Bronchial epithelial cell (primary cell): ENCODE measurements at regions not wholly inside any gene's neighbourhood (a gene's known extent, or its start where the extent isn't known, plus 50 kb on each side); places are given as distances from the start of the nearest gene placed in this dataset.

Experiments used
- DNase-seq: peaks from one replicate; pipeline ENCODE4 v3.0.0-alpha.2; 2010; ENCODE audit warnings: low read depth
- FAIRE-seq: peaks from 2 replicates; lab custom pipeline; 2011; peaks lifted over from hg19 to GRCh38; lab: Jason Lieb, UNC
- H3K27me3 ChIP-seq: 2 replicates; pipeline ENCODE4 v1.5.1; 2011; ENCODE audit warnings: low read length; ENCODE audit not compliant: control insufficient read depth, insufficient read depth
- H3K36me3 ChIP-seq: 2 replicates; pipeline ENCODE4 v1.5.1; 2011; ENCODE audit warnings: low read length; ENCODE audit not compliant: control insufficient read depth, insufficient read depth
- H3K4me3 ChIP-seq: 2 replicates; pipeline ENCODE4 v1.5.1; 2011; ENCODE audit warnings: mild to moderate bottlenecking, low read depth, low read length, control low read depth
- CTCF ChIP-seq: IDR thresholded peaks from 2 replicates; pipeline ENCODE4 v1.5.1; 2011; ENCODE audit warnings: mild to moderate bottlenecking, moderate library complexity, low read length, control low read depth, inconsistent platforms; ENCODE audit not compliant: insufficient read depth, severe bottlenecking

DNA sequence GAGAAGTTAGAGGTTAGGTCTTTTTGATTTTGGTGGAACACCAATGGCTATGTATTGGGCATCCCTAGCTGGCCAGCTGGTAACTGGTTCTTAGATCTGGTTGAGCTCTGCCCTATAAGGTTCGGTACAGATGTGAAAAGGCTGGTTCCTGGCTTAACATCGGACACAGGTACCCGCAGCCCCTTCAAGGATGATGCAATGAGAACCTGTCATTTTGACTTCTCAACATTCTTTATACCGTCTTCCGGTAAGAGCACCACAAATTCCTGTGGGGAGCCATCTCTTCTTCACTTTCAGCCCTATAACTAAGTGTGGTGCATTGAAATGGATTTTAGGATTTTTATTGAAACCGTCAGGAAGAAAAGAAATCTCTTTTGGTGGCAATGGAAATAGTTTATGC, 222.8 kb downstream of the ADAMTS9 start:
- TF ChIP-seq CTCF, result no peak
- Histone ChIP-seq H3K4me3 (no peak overlapping the region), H3K36me3 (no peaks in the 10 kb centered on the region), H3K27me3 (peaks cover 2% of the 10 kb centered on the region)
- DNase-seq (no peak), FAIRE-seq (no peak)

GRCh38 chr3:64463981-64464380, 223.8 kb downstream of the ADAMTS9 start:
- no peak for DNase-seq
- no peaks in the 10 kb centered on the region for H3K36me3 ChIP-seq
- no peak for FAIRE-seq
- no peak for TF ChIP-seq CTCF
- no peak overlapping the region for H3K4me3 ChIP-seq
- H3K27me3 ChIP-seq, result peaks cover 2% of the 10 kb centered on the region

DNA sequence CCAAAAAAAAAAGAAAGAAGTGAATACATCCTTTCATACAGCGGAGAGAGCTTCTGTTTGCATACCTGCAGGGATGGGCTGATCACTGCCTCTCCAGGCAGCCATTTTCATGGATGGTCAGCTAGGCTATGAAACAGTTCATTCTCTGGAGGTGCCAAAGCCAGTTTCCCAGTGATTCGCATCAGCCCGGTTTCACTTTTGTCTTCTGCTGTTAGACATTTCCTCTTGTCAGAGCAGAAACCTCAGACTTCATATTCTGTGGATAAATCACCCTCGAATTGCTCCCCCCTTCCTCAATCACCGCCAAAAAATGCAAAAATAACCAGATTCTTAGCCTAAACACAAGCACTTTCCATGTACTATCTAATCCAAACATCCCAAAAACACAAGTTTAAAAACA, 225.6 kb downstream of the ADAMTS9 start:
- DNase-seq (no peak), FAIRE-seq (no peak)
- Histone ChIP-seq H3K4me3 (no peak overlapping the region), H3K27me3 (peaks cover 2% of the 10 kb centered on the region), H3K36me3 (no peaks in the 10 kb centered on the region)
- no peak for TF ChIP-seq CTCF

DNA sequence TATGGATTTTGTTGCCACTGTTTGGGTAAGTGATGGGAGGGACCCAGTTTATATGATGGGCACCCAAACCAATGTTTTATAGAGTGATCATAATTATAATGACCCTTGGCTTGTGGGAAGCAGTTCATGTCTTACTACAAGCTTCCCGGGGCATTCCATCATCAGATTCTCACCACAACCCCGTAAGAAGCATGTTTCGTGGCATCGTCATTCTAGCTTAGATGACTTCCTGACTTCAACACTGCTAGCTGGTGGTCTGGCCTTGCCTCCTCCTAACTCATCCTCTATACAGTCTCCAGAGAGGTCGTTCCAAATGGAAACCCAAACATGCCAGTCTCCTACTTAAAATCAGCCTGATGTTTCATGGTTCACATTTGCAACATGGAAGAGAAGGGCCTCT, 226.9 kb downstream of the ADAMTS9 start:
- DNase-seq, result no peak
- no peak for TF ChIP-seq CTCF
- Histone ChIP-seq H3K27me3 (peaks cover 2% of the 10 kb centered on the region), H3K4me3 (no peak overlapping the region), H3K36me3 (no peaks in the 10 kb centered on the region)
- FAIRE-seq, result no peak

DNA sequence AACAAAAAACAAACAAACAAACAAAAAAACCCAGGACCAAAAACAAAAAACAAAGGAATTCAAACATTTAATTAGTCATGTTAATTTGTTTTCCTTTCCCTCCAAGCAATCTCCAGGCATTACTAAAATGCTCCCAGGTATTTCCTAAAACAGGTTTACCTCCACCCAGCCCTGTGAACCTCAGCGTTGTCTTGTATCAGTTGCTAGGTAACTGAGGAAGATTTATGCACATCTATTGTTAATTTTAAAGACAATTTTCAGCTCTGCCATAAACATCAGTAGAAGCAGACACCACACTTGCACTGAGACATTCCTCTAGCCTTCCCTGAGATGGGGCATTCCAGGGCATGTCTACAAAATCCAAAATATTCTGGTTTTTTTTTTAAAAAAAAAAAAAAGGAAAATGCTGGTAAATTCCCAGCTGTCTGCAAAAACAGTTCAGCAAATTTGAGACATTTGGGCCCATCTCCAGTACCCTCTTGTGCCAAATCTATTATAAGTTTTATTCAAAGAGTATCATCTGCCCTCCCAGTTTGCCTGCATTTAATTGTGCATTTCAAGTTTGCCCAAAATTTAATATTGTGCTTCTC, 227.6 kb downstream of the ADAMTS9 start:
- TF ChIP-seq CTCF, result no peak
- FAIRE-seq (no peak), DNase-seq (no peak)
- Histone ChIP-seq H3K4me3 (no peak overlapping the region), H3K27me3 (peaks cover 2% of the 10 kb centered on the region), H3K36me3 (no peaks in the 10 kb centered on the region)

GRCh38 chr3:64459711-64460110, 228.1 kb downstream of the ADAMTS9 start:
- H3K4me3 ChIP-seq, result no peak overlapping the region
- no peaks in the 10 kb centered on the region for H3K36me3 ChIP-seq
- no peak for TF ChIP-seq CTCF
- DNase-seq, result no peak
- H3K27me3 ChIP-seq, result peaks cover 2% of the 10 kb centered on the region
- no peak for FAIRE-seq
